A549 (cell line): ENCODE measurements at regions not wholly inside any gene's neighbourhood (a gene's known extent, or its start where the extent isn't known, plus 50 kb on each side); places are given as distances from the start of the nearest gene placed in this dataset.

ENCODE experiments used
- ATAC-seq, 2 experiments: fragments of 200-7000 bp in 1 of 2; fragments of >200 bp in 1 of 2; cut with Nextera tagmentation in 1 of 2; cut with Tn5 transposase in 1 of 2; 3 replicates each; pipeline versions ENCODE4 v1.8.0 to v1.9.1; 2018 to 2020; ENCODE audit warnings: mild to moderate bottlenecking in 1 of 2, moderate library complexity in 1 of 2
- CTCF ChIA-PET: fragments of 300-600 bp; sonication (Branson Sonifier 250); formaldehyde crosslinking; extraction: SDS; loops from one replicate; lab custom pipeline; 2021; ENCODE audit warnings: antibody characterized with exemption, inconsistent platforms; lab: Yijun Ruan, JAX
- POLR2A ChIA-PET: fragments of 350-600 bp; formaldehyde crosslinking; extraction: SDS; loops from one replicate; lab custom pipeline; 2021; ENCODE audit warnings: antibody characterized with exemption, inconsistent platforms; lab: Yijun Ruan, JAX
- DNase-seq, 2 experiments: peaks; one replicate each; pipeline versions ENCODE4 v3.0.0 to v3.0.0-alpha.2; 2011 to 2016; ENCODE audit warnings: low read depth in 1 of 2, low spot score in 1 of 2
- FAIRE-seq: peaks from 2 replicates; lab custom pipeline; 2011; peaks lifted over from hg19 to GRCh38; lab: Jason Lieb, UNC
- H3K27ac ChIP-seq, 2 experiments: fragments of >200 bp; sonication (Bioruptor Twin); formaldehyde crosslinking; 3 replicates each; pipeline ENCODE4 v1.5.1; 2016 to 2017
- H3K4me1 ChIP-seq: fragments of >200 bp; sonication (Bioruptor Twin); formaldehyde crosslinking; 3 replicates; pipeline ENCODE4 v1.6.1; 2016
- H3K4me2 ChIP-seq: fragments of >200 bp; sonication (Bioruptor Twin); formaldehyde crosslinking; 3 replicates; pipeline ENCODE4 v1.6.1; 2016
- H3K4me3 ChIP-seq: fragments of >200 bp; sonication (Bioruptor Twin); formaldehyde crosslinking; 3 replicates; pipeline ENCODE4 v1.5.1; 2016
- H3K9me3 ChIP-seq: fragments of >200 bp; sonication (Bioruptor Twin); formaldehyde crosslinking; 3 replicates; pipeline ENCODE4 v1.6.1; 2016
- BHLHE40 ChIP-seq: IDR thresholded peaks from 2 replicates; pipeline ENCODE4 v1.6.1; 2012; ENCODE audit warnings: low read depth, low read length, inconsistent platforms
- CHD2 ChIP-seq: fragments of 150-350 bp; IDR thresholded peaks from 2 replicates; pipeline ENCODE4 v1.6.1; 2014; ENCODE audit warnings: low read length; ENCODE audit not compliant: partially characterized antibody
- EHF ChIP-seq: fragments of 250-450 bp; sonication (Bioruptor Pico); IDR thresholded peaks from 2 replicates; pipeline ENCODE4 v1.5.0; 2020; ENCODE audit warnings: mild to moderate bottlenecking
- EHMT2 ChIP-seq: fragments of 200-600 bp; sonication (generic); IDR thresholded peaks from 2 replicates; pipeline ENCODE4 v1.6.1; 2016; ENCODE audit warnings: antibody characterized with exemption, low read depth, mild to moderate bottlenecking, moderate library complexity
- FOSL2 ChIP-seq, 2 experiments: fragments of 450-650 bp in 1 of 2; fragments of >200 bp in 1 of 2; sonication (Bioruptor Twin) in 1 of 2; formaldehyde crosslinking; IDR thresholded peaks; 2 replicates each; pipeline versions ENCODE4 v1.5.0 to v1.6.1; 2016 to 2020; ENCODE audit warnings: mild to moderate bottlenecking in 1 of 2, moderate library complexity in 1 of 2
- HOXB13 ChIP-seq: fragments of 250-450 bp; sonication (Bioruptor Pico); IDR thresholded peaks from 2 replicates; pipeline ENCODE4 v1.5.0; 2020; ENCODE audit warnings: low read depth, mild to moderate bottlenecking, moderate library complexity
- JUN ChIP-seq, 2 experiments: fragments of >200 bp; sonication (Bioruptor Twin); formaldehyde crosslinking; IDR thresholded peaks; 2 replicates in 1 of 2; 3 replicates in 1 of 2; pipeline ENCODE4 v1.6.1; 2016 to 2017
- JUNB ChIP-seq: fragments of >200 bp; sonication (Bioruptor Twin); formaldehyde crosslinking; IDR thresholded peaks from 2 replicates; pipeline ENCODE4 v1.6.1; 2016
- KDM5A ChIP-seq: fragments of 200-600 bp; sonication (generic); IDR thresholded peaks from 2 replicates; pipeline ENCODE4 v1.6.1; 2016; ENCODE audit warnings: antibody characterized with exemption, mild to moderate bottlenecking
- MAFK ChIP-seq: fragments of 450-650 bp; IDR thresholded peaks from 2 replicates; pipeline ENCODE4 v1.6.1; 2014; ENCODE audit not compliant: partially characterized antibody
- MAZ ChIP-seq: fragments of 150-350 bp; IDR thresholded peaks from 2 replicates; pipeline ENCODE4 v1.6.1; 2014; ENCODE audit warnings: antibody characterized with exemption, low read depth, low read length, borderline replicate concordance
- NR3C1 ChIP-seq: fragments of >200 bp; sonication (Bioruptor Twin); formaldehyde crosslinking; IDR thresholded peaks from 3 replicates; pipeline ENCODE4 v1.6.1; 2017
- PHF8 ChIP-seq: fragments of 200-600 bp; sonication (generic); IDR thresholded peaks from 2 replicates; pipeline ENCODE4 v1.6.1; 2016; ENCODE audit warnings: low read depth, mild to moderate bottlenecking, antibody characterized with exemption, moderate library complexity, borderline replicate concordance
- RARB ChIP-seq: fragments of 250-450 bp; sonication (Bioruptor Pico); IDR thresholded peaks from 2 replicates; pipeline ENCODE4 v1.8.0; 2021; ENCODE audit warnings: mild to moderate bottlenecking, moderate library complexity
- RFX5 ChIP-seq: fragments of 450-650 bp; IDR thresholded peaks from 2 replicates; pipeline ENCODE4 v1.7.1; 2014; ENCODE audit warnings: antibody characterized with exemption, mild to moderate bottlenecking, moderate library complexity
- SREBF2 ChIP-seq: fragments of 450-650 bp; IDR thresholded peaks from 2 replicates; pipeline ENCODE4 v1.6.1; 2014; ENCODE audit warnings: mild to moderate bottlenecking, moderate library complexity
- ZC3H11A ChIP-seq: fragments of 450-650 bp; IDR thresholded peaks from 2 replicates; pipeline ENCODE4 v1.6.1; 2014; ENCODE audit warnings: antibody characterized with exemption, mild to moderate bottlenecking
- ZSCAN20 ChIP-seq: fragments of 250-450 bp; sonication (Bioruptor Pico); IDR thresholded peaks from 2 replicates; pipeline ENCODE4 v1.8.0; 2022; ENCODE audit warnings: mild to moderate bottlenecking, moderate library complexity
- WGBS: methylation state at CpG from one replicate; pipeline ENCODE4 v1.1.6; 2017; ENCODE audit errors: missing lambda C conversion rate; 5-methylcytosine and 5-hydroxymethylcytosine counted together
- TF ChIP-seq, protein P1 (sequence below): IDR thresholded peaks from 2 replicates; pipeline ENCODE4 v1.6.1; 2012; ENCODE audit warnings: low read depth, borderline replicate concordance
- TF ChIP-seq, protein P2 (sequence below): fragments of 150-350 bp; IDR thresholded peaks from 2 replicates; pipeline ENCODE4 v1.6.1; 2014; ENCODE audit warnings: low read depth, mild to moderate bottlenecking, low read length
- TF ChIP-seq, protein P3 (sequence below): fragments of 450-650 bp; IDR thresholded peaks from 2 replicates; pipeline ENCODE4 v1.6.1; 2014; ENCODE audit warnings: antibody characterized with exemption
- TF ChIP-seq, protein P4 (sequence below): IDR thresholded peaks from 2 replicates; pipeline ENCODE4 v1.6.1; 2012

DNA sequence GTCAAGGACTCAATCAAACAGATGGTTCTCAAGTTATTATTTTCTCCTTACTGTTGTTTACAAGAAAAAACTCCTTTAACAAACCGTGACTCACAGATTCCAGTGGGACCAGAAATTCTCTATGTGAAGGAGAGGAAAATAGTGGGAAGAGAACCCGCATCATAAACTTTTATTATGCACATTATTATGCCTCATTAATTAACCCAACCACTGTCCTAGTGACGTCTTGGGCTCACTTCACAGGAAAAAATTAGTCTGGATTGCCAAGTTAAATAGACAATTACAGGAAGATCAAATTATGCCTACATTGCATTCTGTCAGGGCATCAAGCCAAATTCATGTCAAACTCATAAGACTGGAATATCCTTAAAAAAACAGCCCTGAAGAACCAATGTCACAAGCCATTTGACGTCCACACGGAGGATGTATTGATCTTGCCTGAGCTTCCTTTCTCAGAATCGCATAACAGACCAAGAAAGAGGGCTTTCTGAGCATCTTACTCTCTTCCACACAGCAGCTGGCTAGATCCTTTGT lies 347.8 kb downstream of the DUSP10 start:
- peak in 1 of 2 experiments; percentile 32 for DNase-seq
- CTCF ChIA-PET = no interaction called here

DNA sequence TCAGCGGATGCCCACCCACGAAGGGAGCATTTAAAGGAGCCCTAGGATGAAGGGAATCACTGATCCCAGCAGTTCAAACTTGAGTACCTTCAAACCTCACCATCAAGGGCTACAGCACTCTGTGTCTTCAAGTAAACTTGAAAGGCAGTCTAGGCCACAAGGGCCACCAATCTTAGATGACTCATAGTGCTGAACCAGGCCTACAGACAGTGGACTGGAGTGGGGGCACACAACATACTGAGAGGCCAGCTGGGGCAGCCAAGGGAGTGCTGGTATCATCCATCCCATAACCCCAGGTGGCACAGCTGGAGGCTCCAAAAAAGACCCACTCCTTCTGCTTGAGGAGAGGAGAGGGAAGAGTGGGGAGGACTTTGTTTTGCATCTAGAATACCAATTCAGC lies 345.4 kb downstream of the DUSP10 start:
- FAIRE-seq = no peak
- 42% methylated on average over 2 of the region's 2 CpGs for WGBS
- 0 out of 3 replicates have a peak, but pooled peaks cover 4% of the 10 kb centered on the region for H3K9me3 ChIP-seq
- no peak for DNase-seq
- TF ChIP-seq HOXB13 (CRISPR knock-in tag) = no peak
- no peak for TF ChIP-seq EHF
- TF ChIP-seq RARB (CRISPR knock-in tag) = no peak
- TF ChIP-seq JUNB = no peak
- no peak for TF ChIP-seq KDM5A
- no peak for TF ChIP-seq EHMT2
- TF ChIP-seq MAZ = no peak
- TF ChIP-seq ZC3H11A = no peak
- TF ChIP-seq PHF8 = no peak
- no peak for TF ChIP-seq JUN (IDR thresholded peaks at IDR 0.05)
- TF ChIP-seq BHLHE40 = no peak
- TF ChIP-seq, protein P1, sequence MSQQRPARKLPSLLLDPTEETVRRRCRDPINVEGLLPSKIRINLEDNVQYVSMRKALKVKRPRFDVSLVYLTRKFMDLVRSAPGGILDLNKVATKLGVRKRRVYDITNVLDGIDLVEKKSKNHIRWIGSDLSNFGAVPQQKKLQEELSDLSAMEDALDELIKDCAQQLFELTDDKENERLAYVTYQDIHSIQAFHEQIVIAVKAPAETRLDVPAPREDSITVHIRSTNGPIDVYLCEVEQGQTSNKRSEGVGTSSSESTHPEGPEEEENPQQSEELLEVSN = no peak
- no peak for TF ChIP-seq SREBF2
- TF ChIP-seq ZSCAN20 (CRISPR knock-in tag) = no peak
- TF ChIP-seq, protein P2, sequence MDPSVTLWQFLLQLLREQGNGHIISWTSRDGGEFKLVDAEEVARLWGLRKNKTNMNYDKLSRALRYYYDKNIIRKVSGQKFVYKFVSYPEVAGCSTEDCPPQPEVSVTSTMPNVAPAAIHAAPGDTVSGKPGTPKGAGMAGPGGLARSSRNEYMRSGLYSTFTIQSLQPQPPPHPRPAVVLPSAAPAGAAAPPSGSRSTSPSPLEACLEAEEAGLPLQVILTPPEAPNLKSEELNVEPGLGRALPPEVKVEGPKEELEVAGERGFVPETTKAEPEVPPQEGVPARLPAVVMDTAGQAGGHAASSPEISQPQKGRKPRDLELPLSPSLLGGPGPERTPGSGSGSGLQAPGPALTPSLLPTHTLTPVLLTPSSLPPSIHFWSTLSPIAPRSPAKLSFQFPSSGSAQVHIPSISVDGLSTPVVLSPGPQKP = no peak
- TF ChIP-seq, protein P3, sequence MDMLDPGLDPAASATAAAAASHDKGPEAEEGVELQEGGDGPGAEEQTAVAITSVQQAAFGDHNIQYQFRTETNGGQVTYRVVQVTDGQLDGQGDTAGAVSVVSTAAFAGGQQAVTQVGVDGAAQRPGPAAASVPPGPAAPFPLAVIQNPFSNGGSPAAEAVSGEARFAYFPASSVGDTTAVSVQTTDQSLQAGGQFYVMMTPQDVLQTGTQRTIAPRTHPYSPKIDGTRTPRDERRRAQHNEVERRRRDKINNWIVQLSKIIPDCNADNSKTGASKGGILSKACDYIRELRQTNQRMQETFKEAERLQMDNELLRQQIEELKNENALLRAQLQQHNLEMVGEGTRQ = no peak
- no peak for TF ChIP-seq FOSL2 (IDR thresholded peaks at IDR 0.05)
- no peak for TF ChIP-seq FOSL2 (CRISPR knock-in tag; IDR thresholded peaks at IDR 0.05)
- no peak for TF ChIP-seq NR3C1
- no peak for TF ChIP-seq RFX5
- TF ChIP-seq CHD2 = no peak
- ChIA-PET CTCF (no interaction called here), POLR2A (no interaction called here)
- H3K27ac ChIP-seq = no peak overlapping the region
- no peak overlapping the region for H3K4me2 ChIP-seq
- no peak for ATAC-seq
- no peak overlapping the region for H3K4me3 ChIP-seq
- H3K4me1 ChIP-seq = peaks cover 15% of the 10 kb centered on the region; the same call in 1 of the 3 replicates

More for the DNA sequence above, 347.8 kb downstream of the DUSP10 start:
- peak overlapping the region; percentile 1; the same call in 1 of the 3 replicates for H3K4me2 ChIP-seq
- H3K4me1 ChIP-seq = peaks cover 15% of the 10 kb centered on the region; the same call in 1 of the 3 replicates
- WGBS = 35% methylated on average over 6 of the region's 6 CpGs
- POLR2A ChIA-PET = no interaction called here
- no peak overlapping the region for H3K4me3 ChIP-seq
- 0 out of 3 replicates have a peak, but pooled peaks cover 4% of the 10 kb centered on the region for H3K9me3 ChIP-seq
- no peak for ATAC-seq
- no peak for TF ChIP-seq FOSL2 (IDR thresholded peaks at IDR 0.05)
- TF ChIP-seq FOSL2 (CRISPR knock-in tag; IDR thresholded peaks at IDR 0.05) = 0 out of 2 replicates have a peak, but pooled peaks have one; percentile 8
- TF ChIP-seq, protein P1 = no peak
- TF ChIP-seq MAFK = peak; percentile 55
- TF ChIP-seq, protein P4, sequence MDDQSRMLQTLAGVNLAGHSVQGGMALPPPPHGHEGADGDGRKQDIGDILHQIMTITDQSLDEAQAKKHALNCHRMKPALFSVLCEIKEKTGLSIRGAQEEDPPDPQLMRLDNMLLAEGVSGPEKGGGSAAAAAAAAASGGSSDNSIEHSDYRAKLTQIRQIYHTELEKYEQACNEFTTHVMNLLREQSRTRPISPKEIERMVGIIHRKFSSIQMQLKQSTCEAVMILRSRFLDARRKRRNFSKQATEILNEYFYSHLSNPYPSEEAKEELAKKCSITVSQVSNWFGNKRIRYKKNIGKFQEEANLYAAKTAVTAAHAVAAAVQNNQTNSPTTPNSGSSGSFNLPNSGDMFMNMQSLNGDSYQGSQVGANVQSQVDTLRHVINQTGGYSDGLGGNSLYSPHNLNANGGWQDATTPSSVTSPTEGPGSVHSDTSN = no peak
- no peak for FAIRE-seq
- H3K27ac ChIP-seq = no peak overlapping the region
